SU-DHL-6 (cell line): ENCODE measurements at regions not wholly inside any gene's neighbourhood (a gene's known extent, or its start where the extent isn't known, plus 50 kb on each side); places are given as distances from the start of the nearest gene placed in this dataset.

Experiments
- H2AFZ ChIP-seq: fragments of 200-600 bp; sonication (generic); 2 replicates; pipeline ENCODE4 v1.6.1; 2014; ENCODE audit warnings: low read depth, mild to moderate bottlenecking, moderate library complexity, mixed read lengths, antibody characterized with exemption, low read length; ENCODE audit not compliant: severe bottlenecking
- H3F3A ChIP-seq: fragments of 200-600 bp; shearing (Covaris generic); 2 replicates; pipeline ENCODE4 v1.6.0; 2016; ENCODE audit warnings: antibody characterized with exemption, mild to moderate bottlenecking; ENCODE audit not compliant: insufficient read depth
- H3K27ac ChIP-seq: fragments of 200-600 bp; sonication (generic); 2 replicates; pipeline ENCODE4 v1.5.1; 2016; ENCODE audit warnings: low read depth, mild to moderate bottlenecking, low read length, moderate library complexity, mixed read lengths
- H3K27me3 ChIP-seq: fragments of 200-600 bp; sonication (generic), shearing (Covaris generic); 2 replicates; pipeline ENCODE4 v1.6.0; 2014; ENCODE audit warnings: mild to moderate bottlenecking, low read length
- H3K36me3 ChIP-seq: fragments of 200-600 bp; sonication (generic); 2 replicates; pipeline ENCODE4 v1.6.1; 2014; ENCODE audit warnings: mild to moderate bottlenecking, low read length, mixed read lengths
- H3K4me2 ChIP-seq: fragments of 300-600, 200-600 bp; shearing (Covaris generic), sonication (generic); 2 replicates; pipeline ENCODE4 v1.6.0; 2014; ENCODE audit warnings: low read length, low read depth, mild to moderate bottlenecking; ENCODE audit not compliant: poor library complexity, severe bottlenecking
- H3K4me3 ChIP-seq: fragments of 200-600 bp; sonication (generic); 2 replicates; pipeline ENCODE4 v1.5.1; 2014; ENCODE audit warnings: antibody characterized with exemption, low read length, mild to moderate bottlenecking, mixed read lengths; ENCODE audit not compliant: insufficient read depth, poor library complexity, severe bottlenecking
- H3K79me2 ChIP-seq: fragments of 200-600 bp; sonication (generic); 2 replicates; pipeline ENCODE4 v1.6.1; 2014; ENCODE audit warnings: mild to moderate bottlenecking, low read length, moderate library complexity; ENCODE audit not compliant: insufficient read depth
- H3K9ac ChIP-seq: fragments of 200-600 bp; sonication (generic); 2 replicates; pipeline ENCODE4 v1.7.0; 2014; ENCODE audit warnings: mild to moderate bottlenecking, low read length
- H3K9me2 ChIP-seq: fragments of 200-600 bp; sonication (generic); replicated peaks from 2 replicates; pipeline ENCODE4 v1.6.1; 2014; ENCODE audit warnings: low read length; ENCODE audit not compliant: insufficient read depth
- H3K9me3 ChIP-seq: fragments of 200-600 bp; sonication (generic); 2 replicates; pipeline ENCODE4 v1.6.1; 2014; ENCODE audit warnings: low read length, mixed read lengths; ENCODE audit not compliant: insufficient read depth
- H4K20me1 ChIP-seq: fragments of 200-600 bp; sonication (generic); 2 replicates; pipeline ENCODE4 v1.6.1; 2014; ENCODE audit warnings: low read depth, mild to moderate bottlenecking, antibody characterized with exemption, low read length, moderate library complexity, mixed read lengths
- CTCF ChIP-seq: fragments of 200-600 bp; sonication (generic); IDR thresholded peaks from one replicate; pipeline ENCODE4 v1.5.1; 2017; ENCODE audit warnings: antibody characterized with exemption, mild to moderate bottlenecking, low read length, moderate library complexity; ENCODE audit not compliant: insufficient read depth, poor library complexity, severe bottlenecking
- EZH2phosphoT487 ChIP-seq: fragments of 200-600 bp; sonication (generic), shearing (Covaris generic); conservative IDR thresholded peaks from 2 replicates; pipeline ENCODE4 v1.6.1; 2018; ENCODE audit warnings: mild to moderate bottlenecking, antibody characterized with exemption, low read length, moderate library complexity, mixed read lengths

GRCh38 chr6:145534989-145535388 is 200.3 kb downstream of the EPM2A start:
- no peak overlapping the region for H3K27ac ChIP-seq
- no peak for TF ChIP-seq EZH2phosphoT487
- TF ChIP-seq CTCF = no peak
- H3K4me2 ChIP-seq = no peak overlapping the region
- no peaks in the 10 kb centered on the region for H4K20me1 ChIP-seq
- H3K9me3 ChIP-seq = no peaks in the 10 kb centered on the region
- H3K4me3 ChIP-seq = no peak overlapping the region
- no peak overlapping the region for H2AFZ ChIP-seq
- no peaks in the 10 kb centered on the region for H3K9me2 ChIP-seq
- H3K36me3 ChIP-seq = no peaks in the 10 kb centered on the region
- H3K9ac ChIP-seq = no peak overlapping the region
- no peaks in the 10 kb centered on the region for H3K27me3 ChIP-seq
- H3F3A ChIP-seq = no peaks in the 10 kb centered on the region
- H3K79me2 ChIP-seq = no peaks in the 10 kb centered on the region

GRCh38 chr6:145538989-145539388 is 196.3 kb downstream of the EPM2A start:
- no peak overlapping the region for H3K9ac ChIP-seq
- H2AFZ ChIP-seq = no peak overlapping the region
- no peak overlapping the region for H3K27ac ChIP-seq
- no peak for TF ChIP-seq EZH2phosphoT487
- no peak for TF ChIP-seq CTCF
- H3K4me3 ChIP-seq = no peak overlapping the region
- H4K20me1 ChIP-seq = no peaks in the 10 kb centered on the region
- no peak overlapping the region for H3K4me2 ChIP-seq
- H3K9me3 ChIP-seq = no peaks in the 10 kb centered on the region
- no peaks in the 10 kb centered on the region for H3F3A ChIP-seq
- no peaks in the 10 kb centered on the region for H3K9me2 ChIP-seq
- H3K36me3 ChIP-seq = no peaks in the 10 kb centered on the region
- no peaks in the 10 kb centered on the region for H3K79me2 ChIP-seq
- H3K27me3 ChIP-seq = no peaks in the 10 kb centered on the region

GRCh38 chr6:145539831-145540230 is 195.5 kb downstream of the EPM2A start:
- no peaks in the 10 kb centered on the region for H3K9me3 ChIP-seq
- H3F3A ChIP-seq = no peaks in the 10 kb centered on the region
- no peaks in the 10 kb centered on the region for H3K36me3 ChIP-seq
- no peaks in the 10 kb centered on the region for H3K79me2 ChIP-seq
- no peak overlapping the region for H2AFZ ChIP-seq
- no peaks in the 10 kb centered on the region for H3K9me2 ChIP-seq
- H3K4me3 ChIP-seq = no peak overlapping the region
- TF ChIP-seq EZH2phosphoT487 (no peak), CTCF (no peak)
- no peaks in the 10 kb centered on the region for H3K27me3 ChIP-seq
- no peak overlapping the region for H3K4me2 ChIP-seq
- no peaks in the 10 kb centered on the region for H4K20me1 ChIP-seq
- no peak overlapping the region for H3K27ac ChIP-seq
- no peak overlapping the region for H3K9ac ChIP-seq
